ENCODE measurements at regions not wholly inside any gene's neighbourhood (a gene's known extent, or its start where the extent isn't known, plus 50 kb on each side); places are given as distances from the start of the nearest gene placed in this dataset.

GRCh38 chr3:31179768-31180167 lies 285.3 kb upstream of the GADL1 start:
- TF ChIP-seq, protein P1, sequence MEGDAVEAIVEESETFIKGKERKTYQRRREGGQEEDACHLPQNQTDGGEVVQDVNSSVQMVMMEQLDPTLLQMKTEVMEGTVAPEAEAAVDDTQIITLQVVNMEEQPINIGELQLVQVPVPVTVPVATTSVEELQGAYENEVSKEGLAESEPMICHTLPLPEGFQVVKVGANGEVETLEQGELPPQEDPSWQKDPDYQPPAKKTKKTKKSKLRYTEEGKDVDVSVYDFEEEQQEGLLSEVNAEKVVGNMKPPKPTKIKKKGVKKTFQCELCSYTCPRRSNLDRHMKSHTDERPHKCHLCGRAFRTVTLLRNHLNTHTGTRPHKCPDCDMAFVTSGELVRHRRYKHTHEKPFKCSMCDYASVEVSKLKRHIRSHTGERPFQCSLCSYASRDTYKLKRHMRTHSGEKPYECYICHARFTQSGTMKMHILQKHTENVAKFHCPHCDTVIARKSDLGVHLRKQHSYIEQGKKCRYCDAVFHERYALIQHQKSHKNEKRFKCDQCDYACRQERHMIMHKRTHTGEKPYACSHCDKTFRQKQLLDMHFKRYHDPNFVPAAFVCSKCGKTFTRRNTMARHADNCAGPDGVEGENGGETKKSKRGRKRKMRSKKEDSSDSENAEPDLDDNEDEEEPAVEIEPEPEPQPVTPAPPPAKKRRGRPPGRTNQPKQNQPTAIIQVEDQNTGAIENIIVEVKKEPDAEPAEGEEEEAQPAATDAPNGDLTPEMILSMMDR (conservative IDR thresholded peaks at IDR 0.05; ENCODE audit: low read length): no peak
- no peak for TF ChIP-seq EZH2phosphoT487 (IDR thresholded peaks at IDR 0.05; ENCODE audit: borderline replicate concordance)

All from Loucy (cell line).